WTC11 (cell line): ENCODE measurements at regions not wholly inside any gene's neighbourhood (a gene's known extent, or its start where the extent isn't known, plus 50 kb on each side); places are given as distances from the start of the nearest gene placed in this dataset.

Experiments used
- ATAC-seq: fragments of 200-7000 bp; cut with Tn5 transposase; 2 replicates; pipeline ENCODE4 v1.10.0; 2021; ENCODE audit warnings: mild to moderate bottlenecking, moderate library complexity
- CTCF ChIA-PET: fragments of 300-600 bp; sonication (Branson Sonifier 250); formaldehyde crosslinking; loops from one replicate; lab custom pipeline; 2021; ENCODE audit warnings: antibody characterized with exemption; lab: Charles Lee
- POLR2A ChIA-PET: fragments of 350-600 bp; sonication (Branson Sonifier 250); formaldehyde crosslinking; loops from one replicate; lab custom pipeline; 2021; ENCODE audit warnings: antibody characterized with exemption; lab: Charles Lee
- DNase-seq: peaks from one replicate; pipeline ENCODE4 v3.0.0; 2021; ENCODE audit warnings: low spot score
- H3K27ac Mint-ChIP-seq: 2 replicates; pipeline ENCODE4 v1.8.0; 2021; ENCODE audit warnings: mixed read lengths
- H3K27me3 Mint-ChIP-seq: 2 replicates; pipeline ENCODE4 v1.8.0; 2021; ENCODE audit warnings: low read depth, mild to moderate bottlenecking, moderate library complexity, mixed read lengths
- H3K36me3 Mint-ChIP-seq: 2 replicates; pipeline ENCODE4 v1.8.0; 2021; ENCODE audit warnings: mixed read lengths
- H3K4me1 Mint-ChIP-seq: 2 replicates; pipeline ENCODE4 v1.8.0; 2022; ENCODE audit warnings: mixed read lengths
- H3K4me3 Mint-ChIP-seq: 2 replicates; pipeline ENCODE4 v1.8.0; 2021; ENCODE audit warnings: mild to moderate bottlenecking, moderate library complexity, mixed read lengths
- H3K9me3 Mint-ChIP-seq: 2 replicates; pipeline ENCODE4 v1.8.0; 2021; ENCODE audit warnings: mixed read lengths
- ATF1 ChIP-seq: sonication (generic); formaldehyde crosslinking; IDR thresholded peaks from 2 replicates; pipeline ENCODE4 v1.8.1; 2023; ENCODE audit warnings: mild to moderate bottlenecking, moderate library complexity, missing genetic modification reagents
- ETV6 ChIP-seq: sonication (generic); formaldehyde crosslinking; IDR thresholded peaks from 2 replicates; pipeline ENCODE4 v1.8.1; 2022; ENCODE audit warnings: mild to moderate bottlenecking, missing genetic modification reagents
- FOXK1 ChIP-seq: sonication (generic); formaldehyde crosslinking; IDR thresholded peaks from 2 replicates; pipeline ENCODE4 v1.8.0; 2022; ENCODE audit warnings: mild to moderate bottlenecking, moderate library complexity, missing genetic modification reagents
- GRHL2 ChIP-seq: fragments of 250-450 bp; sonication (Bioruptor Pico); IDR thresholded peaks from 2 replicates; pipeline ENCODE4 v1.8.0; 2022; ENCODE audit warnings: mild to moderate bottlenecking, moderate library complexity; ENCODE audit not compliant: insufficient replicate concordance, severe bottlenecking
- MYBL2 ChIP-seq: sonication (generic); formaldehyde crosslinking; IDR thresholded peaks from 2 replicates; pipeline ENCODE4 v1.8.1; 2023; ENCODE audit warnings: mild to moderate bottlenecking, moderate library complexity, missing genetic modification reagents
- SMAD3 ChIP-seq: sonication (generic); formaldehyde crosslinking; IDR thresholded peaks from 2 replicates; pipeline ENCODE4 v1.8.0; 2022; ENCODE audit warnings: missing genetic modification reagents, mild to moderate bottlenecking, borderline replicate concordance
- ZNF232 ChIP-seq: sonication (generic); formaldehyde crosslinking; IDR thresholded peaks from 2 replicates; pipeline ENCODE4 v1.8.0; 2022; ENCODE audit warnings: mild to moderate bottlenecking, missing genetic modification reagents
- ZNF263 ChIP-seq: sonication (generic); formaldehyde crosslinking; IDR thresholded peaks from 2 replicates; pipeline ENCODE4 v1.8.1; 2022; ENCODE audit warnings: low read depth, mild to moderate bottlenecking, moderate library complexity, missing genetic modification reagents
- ZNF396 ChIP-seq: fragments of 250-450 bp; sonication (Bioruptor Pico); IDR thresholded peaks from 2 replicates; pipeline ENCODE4 v1.8.0; 2021; ENCODE audit warnings: mild to moderate bottlenecking, moderate library complexity, borderline replicate concordance
- ZNF671 ChIP-seq: fragments of 250-450 bp; sonication (Bioruptor Pico); IDR thresholded peaks from 2 replicates; pipeline ENCODE4 v1.8.0; 2021; ENCODE audit warnings: mild to moderate bottlenecking
- TF ChIP-seq, protein P1 (sequence below): sonication (generic); formaldehyde crosslinking; IDR thresholded peaks from 2 replicates; pipeline ENCODE4 v1.8.0; 2022; ENCODE audit warnings: missing genetic modification reagents
- TF ChIP-seq, protein P2 (sequence below): sonication (generic); formaldehyde crosslinking; IDR thresholded peaks from 2 replicates; pipeline ENCODE4 v1.8.1; 2022; ENCODE audit warnings: missing genetic modification reagents, borderline replicate concordance
- TF ChIP-seq, protein P3 (sequence below): fragments of 250-450 bp; sonication (Bioruptor Pico); IDR thresholded peaks from 2 replicates; pipeline ENCODE4 v1.8.0; 2021; ENCODE audit warnings: mild to moderate bottlenecking
- TF ChIP-seq, protein P4 (sequence below): sonication (generic); formaldehyde crosslinking; IDR thresholded peaks from 2 replicates; pipeline ENCODE4 v1.8.1; 2023; ENCODE audit warnings: mild to moderate bottlenecking, missing genetic modification reagents
- TF ChIP-seq, protein P5 (sequence below): sonication (generic); formaldehyde crosslinking; conservative IDR thresholded peaks from 2 replicates; pipeline ENCODE4 v1.8.1; 2022; ENCODE audit warnings: mild to moderate bottlenecking, missing genetic modification reagents
- TF ChIP-seq, protein P6 (sequence below): sonication (generic); formaldehyde crosslinking; IDR thresholded peaks from 2 replicates; pipeline ENCODE4 v1.8.0; 2023; ENCODE audit warnings: missing genetic modification reagents, mild to moderate bottlenecking, borderline replicate concordance

DNA sequence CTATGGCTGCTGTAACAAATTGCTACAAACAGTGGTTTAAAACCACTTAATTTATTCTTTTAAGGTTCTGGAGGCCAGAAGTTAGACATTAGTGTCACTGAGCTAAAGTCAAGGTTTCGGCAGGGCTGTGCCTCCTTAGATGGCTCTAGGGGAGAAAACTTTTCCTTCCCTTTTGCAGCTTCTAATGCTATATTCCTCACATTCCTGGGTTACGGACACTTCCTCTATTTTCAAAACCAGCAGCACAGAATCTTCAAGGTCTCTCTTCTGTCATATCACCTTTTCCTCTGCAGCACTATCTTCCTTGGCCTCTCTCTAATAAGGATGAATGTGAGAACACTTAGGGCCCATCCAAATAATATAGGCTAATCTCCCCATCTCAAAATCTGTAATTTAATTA is 87.0 kb downstream of the C11orf87 start:
- ATAC-seq (no peak), DNase-seq (no peak)
- H3K9me3 Mint-ChIP-seq = no peaks in the 10 kb centered on the region
- TF ChIP-seq ZNF396 (CRISPR knock-in tag) (no peak), GRHL2 (CRISPR knock-in tag) (no peak), ZNF263 (no peak), ZNF671 (no peak), ZNF232 (CRISPR knock-in tag) (no peak), ETV6 (CRISPR knock-in tag) (no peak), SMAD3 (no peak), FOXK1 (CRISPR knock-in tag) (no peak), MYBL2 (CRISPR knock-in tag) (no peak), ATF1 (CRISPR knock-in tag) (no peak)
- TF ChIP-seq, protein P1, sequence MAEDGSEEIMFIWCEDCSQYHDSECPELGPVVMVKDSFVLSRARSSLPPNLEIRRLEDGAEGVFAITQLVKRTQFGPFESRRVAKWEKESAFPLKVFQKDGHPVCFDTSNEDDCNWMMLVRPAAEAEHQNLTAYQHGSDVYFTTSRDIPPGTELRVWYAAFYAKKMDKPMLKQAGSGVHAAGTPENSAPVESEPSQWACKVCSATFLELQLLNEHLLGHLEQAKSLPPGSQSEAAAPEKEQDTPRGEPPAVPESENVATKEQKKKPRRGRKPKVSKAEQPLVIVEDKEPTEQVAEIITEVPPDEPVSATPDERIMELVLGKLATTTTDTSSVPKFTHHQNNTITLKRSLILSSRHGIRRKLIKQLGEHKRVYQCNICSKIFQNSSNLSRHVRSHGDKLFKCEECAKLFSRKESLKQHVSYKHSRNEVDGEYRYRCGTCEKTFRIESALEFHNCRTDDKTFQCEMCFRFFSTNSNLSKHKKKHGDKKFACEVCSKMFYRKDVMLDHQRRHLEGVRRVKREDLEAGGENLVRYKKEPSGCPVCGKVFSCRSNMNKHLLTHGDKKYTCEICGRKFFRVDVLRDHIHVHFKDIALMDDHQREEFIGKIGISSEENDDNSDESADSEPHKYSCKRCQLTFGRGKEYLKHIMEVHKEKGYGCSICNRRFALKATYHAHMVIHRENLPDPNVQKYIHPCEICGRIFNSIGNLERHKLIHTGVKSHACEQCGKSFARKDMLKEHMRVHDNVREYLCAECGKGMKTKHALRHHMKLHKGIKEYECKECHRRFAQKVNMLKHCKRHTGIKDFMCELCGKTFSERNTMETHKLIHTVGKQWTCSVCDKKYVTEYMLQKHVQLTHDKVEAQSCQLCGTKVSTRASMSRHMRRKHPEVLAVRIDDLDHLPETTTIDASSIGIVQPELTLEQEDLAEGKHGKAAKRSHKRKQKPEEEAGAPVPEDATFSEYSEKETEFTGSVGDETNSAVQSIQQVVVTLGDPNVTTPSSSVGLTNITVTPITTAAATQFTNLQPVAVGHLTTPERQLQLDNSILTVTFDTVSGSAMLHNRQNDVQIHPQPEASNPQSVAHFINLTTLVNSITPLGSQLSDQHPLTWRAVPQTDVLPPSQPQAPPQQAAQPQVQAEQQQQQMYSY (CRISPR knock-in tag) = no peak
- TF ChIP-seq, protein P2, sequence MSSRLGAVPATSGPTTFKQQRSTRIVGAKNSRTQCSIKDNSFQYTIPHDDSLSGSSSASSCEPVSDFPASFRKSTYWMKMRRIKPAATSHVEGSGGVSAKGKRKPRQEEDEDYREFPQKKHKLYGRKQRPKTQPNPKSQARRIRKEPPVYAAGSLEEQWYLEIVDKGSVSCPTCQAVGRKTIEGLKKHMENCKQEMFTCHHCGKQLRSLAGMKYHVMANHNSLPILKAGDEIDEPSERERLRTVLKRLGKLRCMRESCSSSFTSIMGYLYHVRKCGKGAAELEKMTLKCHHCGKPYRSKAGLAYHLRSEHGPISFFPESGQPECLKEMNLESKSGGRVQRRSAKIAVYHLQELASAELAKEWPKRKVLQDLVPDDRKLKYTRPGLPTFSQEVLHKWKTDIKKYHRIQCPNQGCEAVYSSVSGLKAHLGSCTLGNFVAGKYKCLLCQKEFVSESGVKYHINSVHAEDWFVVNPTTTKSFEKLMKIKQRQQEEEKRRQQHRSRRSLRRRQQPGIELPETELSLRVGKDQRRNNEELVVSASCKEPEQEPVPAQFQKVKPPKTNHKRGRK = no peak
- TF ChIP-seq, protein P3, sequence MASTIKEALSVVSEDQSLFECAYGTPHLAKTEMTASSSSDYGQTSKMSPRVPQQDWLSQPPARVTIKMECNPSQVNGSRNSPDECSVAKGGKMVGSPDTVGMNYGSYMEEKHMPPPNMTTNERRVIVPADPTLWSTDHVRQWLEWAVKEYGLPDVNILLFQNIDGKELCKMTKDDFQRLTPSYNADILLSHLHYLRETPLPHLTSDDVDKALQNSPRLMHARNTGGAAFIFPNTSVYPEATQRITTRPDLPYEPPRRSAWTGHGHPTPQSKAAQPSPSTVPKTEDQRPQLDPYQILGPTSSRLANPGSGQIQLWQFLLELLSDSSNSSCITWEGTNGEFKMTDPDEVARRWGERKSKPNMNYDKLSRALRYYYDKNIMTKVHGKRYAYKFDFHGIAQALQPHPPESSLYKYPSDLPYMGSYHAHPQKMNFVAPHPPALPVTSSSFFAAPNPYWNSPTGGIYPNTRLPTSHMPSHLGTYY (CRISPR knock-in tag) = no peak
- TF ChIP-seq, protein P4, sequence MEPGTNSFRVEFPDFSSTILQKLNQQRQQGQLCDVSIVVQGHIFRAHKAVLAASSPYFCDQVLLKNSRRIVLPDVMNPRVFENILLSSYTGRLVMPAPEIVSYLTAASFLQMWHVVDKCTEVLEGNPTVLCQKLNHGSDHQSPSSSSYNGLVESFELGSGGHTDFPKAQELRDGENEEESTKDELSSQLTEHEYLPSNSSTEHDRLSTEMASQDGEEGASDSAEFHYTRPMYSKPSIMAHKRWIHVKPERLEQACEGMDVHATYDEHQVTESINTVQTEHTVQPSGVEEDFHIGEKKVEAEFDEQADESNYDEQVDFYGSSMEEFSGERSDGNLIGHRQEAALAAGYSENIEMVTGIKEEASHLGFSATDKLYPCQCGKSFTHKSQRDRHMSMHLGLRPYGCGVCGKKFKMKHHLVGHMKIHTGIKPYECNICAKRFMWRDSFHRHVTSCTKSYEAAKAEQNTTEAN (CRISPR knock-in tag) = no peak
- TF ChIP-seq, protein P5, sequence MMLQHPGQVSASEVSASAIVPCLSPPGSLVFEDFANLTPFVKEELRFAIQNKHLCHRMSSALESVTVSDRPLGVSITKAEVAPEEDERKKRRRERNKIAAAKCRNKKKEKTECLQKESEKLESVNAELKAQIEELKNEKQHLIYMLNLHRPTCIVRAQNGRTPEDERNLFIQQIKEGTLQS (CRISPR knock-in tag) = no peak
- TF ChIP-seq, protein P6, sequence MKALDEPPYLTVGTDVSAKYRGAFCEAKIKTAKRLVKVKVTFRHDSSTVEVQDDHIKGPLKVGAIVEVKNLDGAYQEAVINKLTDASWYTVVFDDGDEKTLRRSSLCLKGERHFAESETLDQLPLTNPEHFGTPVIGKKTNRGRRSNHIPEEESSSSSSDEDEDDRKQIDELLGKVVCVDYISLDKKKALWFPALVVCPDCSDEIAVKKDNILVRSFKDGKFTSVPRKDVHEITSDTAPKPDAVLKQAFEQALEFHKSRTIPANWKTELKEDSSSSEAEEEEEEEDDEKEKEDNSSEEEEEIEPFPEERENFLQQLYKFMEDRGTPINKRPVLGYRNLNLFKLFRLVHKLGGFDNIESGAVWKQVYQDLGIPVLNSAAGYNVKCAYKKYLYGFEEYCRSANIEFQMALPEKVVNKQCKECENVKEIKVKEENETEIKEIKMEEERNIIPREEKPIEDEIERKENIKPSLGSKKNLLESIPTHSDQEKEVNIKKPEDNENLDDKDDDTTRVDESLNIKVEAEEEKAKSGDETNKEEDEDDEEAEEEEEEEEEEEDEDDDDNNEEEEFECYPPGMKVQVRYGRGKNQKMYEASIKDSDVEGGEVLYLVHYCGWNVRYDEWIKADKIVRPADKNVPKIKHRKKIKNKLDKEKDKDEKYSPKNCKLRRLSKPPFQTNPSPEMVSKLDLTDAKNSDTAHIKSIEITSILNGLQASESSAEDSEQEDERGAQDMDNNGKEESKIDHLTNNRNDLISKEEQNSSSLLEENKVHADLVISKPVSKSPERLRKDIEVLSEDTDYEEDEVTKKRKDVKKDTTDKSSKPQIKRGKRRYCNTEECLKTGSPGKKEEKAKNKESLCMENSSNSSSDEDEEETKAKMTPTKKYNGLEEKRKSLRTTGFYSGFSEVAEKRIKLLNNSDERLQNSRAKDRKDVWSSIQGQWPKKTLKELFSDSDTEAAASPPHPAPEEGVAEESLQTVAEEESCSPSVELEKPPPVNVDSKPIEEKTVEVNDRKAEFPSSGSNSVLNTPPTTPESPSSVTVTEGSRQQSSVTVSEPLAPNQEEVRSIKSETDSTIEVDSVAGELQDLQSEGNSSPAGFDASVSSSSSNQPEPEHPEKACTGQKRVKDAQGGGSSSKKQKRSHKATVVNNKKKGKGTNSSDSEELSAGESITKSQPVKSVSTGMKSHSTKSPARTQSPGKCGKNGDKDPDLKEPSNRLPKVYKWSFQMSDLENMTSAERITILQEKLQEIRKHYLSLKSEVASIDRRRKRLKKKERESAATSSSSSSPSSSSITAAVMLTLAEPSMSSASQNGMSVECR (CRISPR knock-in tag) = no peak
- no peaks in the 10 kb centered on the region for H3K4me1 Mint-ChIP-seq
- ChIA-PET POLR2A (no interaction called here), CTCF (no interaction called here)
- no peaks in the 10 kb centered on the region for H3K27me3 Mint-ChIP-seq
- H3K4me3 Mint-ChIP-seq = no peak overlapping the region
- H3K36me3 Mint-ChIP-seq = no peaks in the 10 kb centered on the region
- no peak overlapping the region for H3K27ac Mint-ChIP-seq
